GM12875 (cell line): ENCODE measurements at regions not wholly inside any gene's neighbourhood (a gene's known extent, or its start where the extent isn't known, plus 50 kb on each side); places are given as distances from the start of the nearest gene placed in this dataset.

Experiments
- H3K4me3 ChIP-seq: one replicate; pipeline ENCODE4 v1.5.1; 2011; ENCODE audit warnings: low read depth, low read length, control low read depth
- CTCF ChIP-seq: IDR thresholded peaks from 2 replicates; pipeline ENCODE4 v1.5.1; 2011; ENCODE audit warnings: low read depth, mild to moderate bottlenecking, control low read depth, inconsistent platforms, low read length, moderate library complexity, borderline replicate concordance; ENCODE audit not compliant: insufficient read depth

- H3K4me3 ChIP-seq = no peak overlapping the region
Measured at GRCh38 chr6:130620338-130620781, 206.8 kb upstream of the SMLR1 start.

DNA sequence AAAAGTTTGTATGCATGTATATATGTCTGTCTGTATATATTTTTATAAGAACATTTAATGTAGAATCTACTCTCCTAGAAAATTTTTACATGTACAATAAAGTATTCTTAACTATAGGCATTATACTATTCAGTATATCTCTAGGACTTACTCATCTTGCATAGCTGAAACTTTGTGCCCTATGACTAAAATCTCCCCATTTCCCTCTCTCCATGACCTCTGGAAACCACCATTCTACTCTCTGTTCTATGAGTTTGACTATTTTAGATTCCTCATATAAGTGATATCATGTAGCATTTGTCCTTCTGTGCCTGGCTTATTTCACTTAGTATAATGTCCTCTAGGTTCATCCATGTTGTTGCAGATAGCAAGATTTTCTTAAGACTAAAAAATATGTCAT is 205.1 kb upstream of the SMLR1 start:
- H3K4me3 ChIP-seq = no peak overlapping the region
- no peak for TF ChIP-seq CTCF

More at GRCh38 chr6:130620338-130620781, 206.8 kb upstream of the SMLR1 start:
- no peak for TF ChIP-seq CTCF

GRCh38 chr6:130624046-130624445 is 203.2 kb upstream of the SMLR1 start:
- no peak for TF ChIP-seq CTCF
- no peak overlapping the region for H3K4me3 ChIP-seq

DNA sequence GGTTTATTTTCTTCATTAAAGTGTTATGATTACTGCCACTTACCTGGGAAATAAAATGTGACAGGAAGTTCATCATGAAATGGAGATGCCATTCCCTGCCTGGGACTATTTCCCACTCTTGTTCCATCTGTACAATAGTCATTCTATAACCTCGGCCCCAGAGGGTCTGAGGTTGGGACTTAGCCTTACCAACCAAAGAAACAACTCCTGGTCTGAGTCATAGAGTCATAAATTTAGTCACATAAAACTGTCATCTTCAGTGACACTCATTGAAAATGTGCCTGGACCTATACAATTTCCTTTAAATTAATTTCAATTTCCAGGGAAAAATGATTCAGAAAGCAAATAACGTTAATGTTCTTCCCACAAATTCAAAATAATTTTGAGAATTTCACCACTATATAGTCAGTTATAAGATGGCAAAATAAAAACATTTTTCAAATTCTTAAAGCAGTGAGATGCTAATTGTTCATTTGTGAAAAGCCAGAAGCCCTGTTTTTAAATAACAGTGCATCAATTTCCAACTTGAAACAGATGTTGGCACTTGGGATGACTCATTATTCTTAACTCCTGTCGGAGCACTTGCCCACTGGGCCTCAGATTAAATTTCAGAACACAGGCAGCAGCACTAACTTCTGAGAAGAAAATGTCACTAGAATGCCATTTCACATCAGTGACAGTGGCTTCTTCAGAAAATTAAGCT is 201.2 kb upstream of the SMLR1 start:
- no peak for TF ChIP-seq CTCF
- no peak overlapping the region for H3K4me3 ChIP-seq

DNA sequence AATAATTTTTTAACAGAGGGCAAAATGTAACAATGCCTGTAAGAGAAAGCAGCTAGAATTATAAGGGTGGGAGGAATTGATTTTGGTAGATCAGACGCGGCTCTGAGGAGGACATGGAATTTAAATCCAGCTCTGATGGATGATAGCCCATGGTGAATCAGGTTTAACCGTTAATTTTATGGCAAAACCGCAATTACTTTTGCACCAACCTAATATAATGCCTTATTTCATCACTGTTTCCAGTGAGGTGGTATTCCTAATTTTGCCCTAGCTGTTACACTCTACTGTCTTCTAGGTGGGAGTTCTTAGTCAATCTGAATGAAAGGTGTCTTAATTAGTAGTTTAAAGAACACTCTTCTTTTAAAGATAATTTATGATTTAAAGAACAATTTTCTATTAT is 198.3 kb upstream of the SMLR1 start:
- no peak for TF ChIP-seq CTCF
- no peak overlapping the region for H3K4me3 ChIP-seq

- no peak overlapping the region for H3K4me3 ChIP-seq
- no peak for TF ChIP-seq CTCF
Measured at GRCh38 chr6:130629640-130630039, 197.6 kb upstream of the SMLR1 start.

DNA sequence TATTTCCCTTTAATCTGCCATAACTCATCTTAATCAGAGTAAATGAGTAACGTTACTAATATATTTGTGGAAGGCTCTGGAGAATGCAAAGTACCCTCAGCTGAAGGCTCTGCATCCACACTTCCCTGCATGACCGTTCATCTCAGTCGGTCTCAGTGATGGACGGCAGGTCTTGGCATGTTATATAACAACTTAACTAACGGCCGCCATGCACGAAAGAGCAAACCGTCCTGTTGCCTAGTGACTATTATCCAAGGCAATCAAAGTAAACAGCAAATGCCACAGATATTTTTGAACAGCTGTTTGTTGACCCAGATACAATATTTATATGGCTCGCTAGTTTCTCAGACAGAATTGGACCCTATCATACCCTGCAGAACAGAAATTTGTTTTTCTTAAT is 194.9 kb upstream of the SMLR1 start:
- H3K4me3 ChIP-seq = no peak overlapping the region
- TF ChIP-seq CTCF = no peak
